Prostate gland (tissue), 2 donors: ENCODE measurements at regions not wholly inside any gene's neighbourhood (a gene's known extent, or its start where the extent isn't known, plus 50 kb on each side); places are given as distances from the start of the nearest gene placed in this dataset.

Experiments used
- DNase-seq: peaks from one replicate; pipeline ENCODE4 v3.0.0-alpha.2; 2019; ENCODE audit warnings: low spot score
- H3K27ac ChIP-seq, 2 donors: fragments of 200-600 bp; sonication (generic); 2 replicates each; pipeline ENCODE4 v1.5.1; 2017 to 2019
- H3K27me3 ChIP-seq: fragments of 200-600 bp; sonication (generic); replicated peaks from 2 replicates; pipeline ENCODE4 v1.5.1; 2019; ENCODE audit not compliant: insufficient read depth
- H3K36me3 ChIP-seq, 2 donors: fragments of 200-600 bp; sonication (generic); 1 replicate in 1 of 2; 2 replicates in 1 of 2; pipeline versions ENCODE4 v1.5.1 to v1.8.1; 2017 to 2019
- H3K4me1 ChIP-seq: fragments of 200-600 bp; sonication (generic); replicated peaks from 2 replicates; pipeline ENCODE4 v1.5.1; 2019
- H3K4me3 ChIP-seq, 2 donors: fragments of 200-600 bp; sonication (generic); 2 replicates each; pipeline ENCODE4 v1.5.1; 2017 to 2019
- H3K9me3 ChIP-seq: fragments of 200-600 bp; sonication (generic); 2 replicates; pipeline ENCODE4 v1.5.1; 2017
- POLR2A ChIP-seq: fragments of 450-650 bp; IDR thresholded peaks from one replicate; pipeline ENCODE4 v1.6.1; 2016; ENCODE audit warnings: antibody characterized with exemption, mild to moderate bottlenecking
- POLR2AphosphoS5 ChIP-seq: sonication (generic); formaldehyde crosslinking; IDR thresholded peaks from one replicate; pipeline ENCODE4 v1.6.1; 2017; ENCODE audit warnings: antibody characterized with exemption
- WGBS: methylation state at CpG from one replicate; pipeline ENCODE4 v1.1.5; 2018; 5-methylcytosine and 5-hydroxymethylcytosine counted together
- intact Hi-C: fragments of 100-400 bp; cut with DNase I; formaldehyde crosslinking; loops from one replicate; pipeline ENCODE4 v1.14.2; 2022
- TF ChIP-seq, protein P1 (sequence below), 4 experiments: fragments of 200-600 bp in 2 of 4; fragments of 450-650 bp in 2 of 4; sonication (generic) in 2 of 4; IDR thresholded peaks; 1 replicate in 3 of 4; 2 replicates in 1 of 4; pipeline ENCODE4 v1.5.1; 2016 to 2019; ENCODE audit warnings: antibody characterized with exemption in 4 of 4, mild to moderate bottlenecking in 2 of 4, moderate library complexity in 2 of 4

DNA sequence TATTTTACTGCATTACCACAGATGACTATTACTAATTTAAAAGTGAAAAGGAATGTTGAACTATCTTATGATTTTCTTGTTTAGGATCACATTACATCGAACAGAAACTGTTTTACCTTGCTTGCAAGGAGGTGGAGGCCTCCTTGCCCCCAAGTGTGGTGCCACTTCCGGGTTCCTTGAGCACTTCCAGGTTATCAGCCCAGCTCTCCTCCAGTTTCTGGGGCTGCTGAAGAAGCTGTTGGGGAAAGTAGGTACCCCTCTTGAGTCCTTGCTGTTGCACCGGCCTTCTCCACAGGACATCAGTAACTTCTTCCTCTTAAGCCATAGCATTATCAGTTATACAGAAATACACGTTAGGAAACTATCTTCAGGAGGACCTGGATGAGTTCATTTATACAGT, 278.2 kb downstream of the DMRT2 start:
- H3K27ac ChIP-seq = no peak overlapping the region
- intact Hi-C loops = no loop called here
- H3K27me3 ChIP-seq = no peaks in the 10 kb centered on the region
- H3K4me1 ChIP-seq = no peaks in the 10 kb centered on the region
- WGBS = 88% methylated on average over 4 of the region's 4 CpGs
- no peak for DNase-seq
- H3K9me3 ChIP-seq = no peaks in the 10 kb centered on the region
- TF ChIP-seq, protein P1, sequence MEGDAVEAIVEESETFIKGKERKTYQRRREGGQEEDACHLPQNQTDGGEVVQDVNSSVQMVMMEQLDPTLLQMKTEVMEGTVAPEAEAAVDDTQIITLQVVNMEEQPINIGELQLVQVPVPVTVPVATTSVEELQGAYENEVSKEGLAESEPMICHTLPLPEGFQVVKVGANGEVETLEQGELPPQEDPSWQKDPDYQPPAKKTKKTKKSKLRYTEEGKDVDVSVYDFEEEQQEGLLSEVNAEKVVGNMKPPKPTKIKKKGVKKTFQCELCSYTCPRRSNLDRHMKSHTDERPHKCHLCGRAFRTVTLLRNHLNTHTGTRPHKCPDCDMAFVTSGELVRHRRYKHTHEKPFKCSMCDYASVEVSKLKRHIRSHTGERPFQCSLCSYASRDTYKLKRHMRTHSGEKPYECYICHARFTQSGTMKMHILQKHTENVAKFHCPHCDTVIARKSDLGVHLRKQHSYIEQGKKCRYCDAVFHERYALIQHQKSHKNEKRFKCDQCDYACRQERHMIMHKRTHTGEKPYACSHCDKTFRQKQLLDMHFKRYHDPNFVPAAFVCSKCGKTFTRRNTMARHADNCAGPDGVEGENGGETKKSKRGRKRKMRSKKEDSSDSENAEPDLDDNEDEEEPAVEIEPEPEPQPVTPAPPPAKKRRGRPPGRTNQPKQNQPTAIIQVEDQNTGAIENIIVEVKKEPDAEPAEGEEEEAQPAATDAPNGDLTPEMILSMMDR (IDR thresholded peaks at IDR 0.05) = no peak
- TF ChIP-seq POLR2A (no peak), POLR2AphosphoS5 (no peak)
- no peak overlapping the region for H3K4me3 ChIP-seq
- no peaks in the 10 kb centered on the region for H3K36me3 ChIP-seq

DNA sequence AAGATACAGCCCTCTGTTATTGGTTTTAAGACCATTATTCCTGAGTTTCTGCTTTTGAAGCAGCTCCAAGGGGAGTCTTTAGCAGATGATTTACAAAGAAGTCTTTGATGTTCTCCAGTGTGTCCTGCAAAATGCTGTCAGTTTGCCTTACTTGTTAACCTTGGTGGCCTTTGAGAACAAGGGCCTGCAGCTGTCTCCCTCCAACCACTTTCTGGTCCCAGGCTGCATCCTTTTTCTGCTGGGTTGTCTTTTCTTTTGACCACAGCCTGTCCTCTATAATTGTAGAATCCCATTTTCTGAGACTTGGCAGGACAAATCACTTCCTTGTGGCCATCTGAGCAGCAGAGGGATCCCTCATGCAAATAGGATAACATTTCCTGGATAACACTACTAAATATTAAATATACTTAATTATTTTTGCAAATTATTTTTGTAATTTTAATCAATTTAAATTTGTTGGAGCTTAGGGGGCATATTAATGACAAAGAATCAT, 281.4 kb downstream of the DMRT2 start:
- no peak overlapping the region for H3K4me3 ChIP-seq
- H3K4me1 ChIP-seq = no peaks in the 10 kb centered on the region
- intact Hi-C loops = no loop called here
- H3K27me3 ChIP-seq = no peaks in the 10 kb centered on the region
- no peaks in the 10 kb centered on the region for H3K36me3 ChIP-seq
- no peak for DNase-seq
- no peaks in the 10 kb centered on the region for H3K9me3 ChIP-seq
- TF ChIP-seq POLR2A = no peak
- TF ChIP-seq, protein P1 (IDR thresholded peaks at IDR 0.05) = no peak
- TF ChIP-seq POLR2AphosphoS5 = no peak
- no peak overlapping the region for H3K27ac ChIP-seq

DNA sequence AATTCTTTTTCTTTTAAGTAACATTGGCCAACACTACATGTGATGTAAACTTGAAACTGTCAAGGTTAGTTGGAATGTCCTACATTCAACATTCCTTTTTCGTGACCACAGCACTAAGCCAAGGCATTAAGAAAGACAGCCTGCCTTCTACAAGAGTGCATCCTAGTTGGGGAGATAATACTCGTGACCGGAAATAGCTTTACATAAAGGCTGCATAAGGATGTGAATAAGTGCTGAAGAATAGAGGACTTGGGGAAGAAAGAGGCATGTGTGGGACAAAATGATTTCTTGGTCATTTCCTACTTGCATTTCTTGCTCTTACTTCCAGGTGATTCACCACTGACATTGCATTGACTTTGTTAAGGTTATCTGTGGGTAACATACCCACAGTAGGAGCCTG, 282.0 kb downstream of the DMRT2 start:
- Histone ChIP-seq H3K27ac (no peak overlapping the region), H3K4me3 (no peak overlapping the region), H3K9me3 (no peaks in the 10 kb centered on the region), H3K27me3 (no peaks in the 10 kb centered on the region), H3K36me3 (no peaks in the 10 kb centered on the region), H3K4me1 (no peaks in the 10 kb centered on the region)
- TF ChIP-seq, protein P1 (IDR thresholded peaks at IDR 0.05) = no peak
- TF ChIP-seq POLR2AphosphoS5 = no peak
- TF ChIP-seq POLR2A = no peak
- WGBS = 82% methylated on average over 3 of the region's 3 CpGs
- intact Hi-C loops = no loop called here
- DNase-seq = no peak

GRCh38 chr9:1335174-1335573, 285.0 kb downstream of the DMRT2 start:
- WGBS = 96% methylated on average over 4 of the region's 4 CpGs

GRCh38 chr9:1337169-1337568, 287.0 kb downstream of the DMRT2 start:
- intact Hi-C loops = no loop called here
- Histone ChIP-seq H3K27ac (no peak overlapping the region), H3K36me3 (no peaks in the 10 kb centered on the region), H3K4me3 (no peak overlapping the region), H3K9me3 (no peaks in the 10 kb centered on the region), H3K27me3 (no peaks in the 10 kb centered on the region), H3K4me1 (no peaks in the 10 kb centered on the region)
- TF ChIP-seq, protein P1 (IDR thresholded peaks at IDR 0.05) = no peak
- TF ChIP-seq POLR2A = no peak
- TF ChIP-seq POLR2AphosphoS5 = no peak
- WGBS = 34% methylated on average over 2 of the region's 2 CpGs
- DNase-seq = no peak

More at GRCh38 chr9:1335174-1335573, 285.0 kb downstream of the DMRT2 start:
- no peaks in the 10 kb centered on the region for H3K27me3 ChIP-seq
- H3K4me3 ChIP-seq = no peak overlapping the region
- TF ChIP-seq, protein P1 (IDR thresholded peaks at IDR 0.05) = no peak
- no peak for TF ChIP-seq POLR2AphosphoS5
- no peak for TF ChIP-seq POLR2A
- DNase-seq = no peak
- no peak overlapping the region for H3K27ac ChIP-seq
- H3K36me3 ChIP-seq = no peaks in the 10 kb centered on the region
- H3K4me1 ChIP-seq = no peaks in the 10 kb centered on the region
- intact Hi-C loops = no loop called here
- H3K9me3 ChIP-seq = no peaks in the 10 kb centered on the region
